ENCODE measurements at regions not wholly inside any gene's neighbourhood (a gene's known extent, or its start where the extent isn't known, plus 50 kb on each side); places are given as distances from the start of the nearest gene placed in this dataset.

DNA sequence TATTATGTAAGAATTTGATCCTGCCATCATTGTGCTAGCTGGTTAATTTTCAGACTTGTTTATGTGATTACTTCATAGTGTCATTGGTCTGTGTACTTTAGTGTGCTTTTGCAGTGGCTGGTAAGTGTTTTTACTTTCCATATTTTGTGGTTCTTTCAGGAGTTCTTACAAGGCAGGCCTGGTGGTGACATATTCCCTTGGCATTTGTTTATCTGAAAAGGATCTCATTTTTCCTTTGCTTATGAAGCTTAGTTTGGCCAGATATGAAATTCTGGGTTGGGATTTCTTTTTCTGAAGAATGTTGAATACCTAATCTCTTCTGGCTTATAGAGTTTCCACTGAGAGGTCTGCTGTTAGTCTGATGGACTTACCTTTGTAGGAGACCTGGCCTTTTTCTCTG lies 72.8 kb upstream of the MC4R start:
- DNase-seq: no peak
- no peak for ATAC-seq
- intact Hi-C loops (cut with micrococcal nuclease): no loop called here

DNA sequence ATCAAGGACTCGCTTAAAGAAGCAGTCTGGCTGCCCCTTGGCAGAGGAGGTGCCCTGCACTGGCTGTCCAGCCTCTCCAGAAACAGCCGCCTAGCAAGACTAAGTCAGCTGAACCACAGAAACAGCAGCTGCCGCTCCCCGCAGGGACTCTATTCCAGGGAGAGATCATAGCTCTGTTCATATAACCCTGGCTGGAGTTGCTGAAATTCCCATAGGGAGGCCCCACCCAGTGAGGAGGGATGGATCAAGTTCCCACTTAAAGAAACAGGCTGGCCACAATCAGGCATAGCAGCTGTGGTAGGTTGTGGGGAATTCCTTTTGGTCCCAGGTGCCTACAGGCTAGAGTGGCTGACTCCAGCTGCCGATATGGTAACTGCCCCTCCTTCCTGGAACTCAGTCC lies 74.2 kb upstream of the MC4R start:
- DNase-seq: no peak
- ATAC-seq: no peak
- intact Hi-C loops (cut with micrococcal nuclease): no loop called here

DNA sequence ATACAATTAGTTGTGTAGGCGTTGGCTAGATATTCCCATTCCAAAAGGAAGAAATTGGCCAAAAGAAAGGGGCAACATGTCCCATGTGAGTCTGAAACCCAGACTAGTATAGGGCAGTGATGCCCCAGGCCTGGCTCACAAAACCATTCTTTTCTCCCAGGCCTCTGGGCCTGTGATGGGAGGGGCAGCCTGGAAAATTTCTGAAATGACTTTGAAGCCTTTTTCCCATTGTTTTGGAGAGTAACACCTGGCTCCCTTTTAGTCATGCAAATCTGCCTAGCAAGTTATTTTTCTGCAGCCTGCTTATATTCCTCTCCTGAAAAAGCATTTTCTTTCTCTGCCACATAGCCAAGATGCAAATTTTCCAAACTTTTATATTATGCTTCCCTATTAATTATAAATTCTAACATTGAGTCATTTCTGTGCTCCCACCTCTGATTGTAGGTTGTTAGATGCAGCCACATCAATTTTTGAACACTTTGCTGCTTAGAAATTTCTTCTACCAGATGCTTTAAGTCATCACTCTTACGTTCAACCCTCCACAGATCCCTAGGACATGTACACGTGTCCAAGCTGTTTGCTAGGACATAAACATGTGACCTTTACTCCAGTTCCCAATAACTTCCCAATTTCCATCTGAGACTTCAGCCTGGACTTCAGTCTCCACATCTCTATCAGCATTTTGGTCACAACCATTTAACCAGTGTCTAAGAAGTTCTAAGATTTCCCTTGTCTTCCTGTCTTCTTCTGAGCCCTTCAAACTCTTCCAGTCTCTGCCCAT lies 76.1 kb upstream of the MC4R start:
- intact Hi-C loops (cut with micrococcal nuclease): no loop called here
- no peak for ATAC-seq
- DNase-seq: no peak

DNA sequence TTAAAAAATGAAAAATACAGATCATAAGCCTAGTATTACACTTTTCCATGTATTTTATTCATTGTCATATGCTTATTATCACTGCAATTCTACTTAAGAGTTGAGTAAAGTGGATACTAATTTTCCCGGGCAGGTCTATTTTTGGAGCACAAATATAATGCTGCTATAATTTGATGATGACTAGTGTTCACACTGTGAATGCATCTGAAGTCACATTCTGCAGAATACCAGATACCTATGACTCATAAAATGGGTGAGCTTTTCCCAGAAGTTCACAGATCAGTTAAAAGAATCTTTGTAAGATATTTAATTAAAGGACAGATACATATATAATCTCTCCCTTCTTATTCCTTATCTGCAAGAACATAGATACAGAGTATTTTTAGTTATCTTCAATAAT lies 79.8 kb upstream of the MC4R start:
- ATAC-seq: no peak
- intact Hi-C loops (cut with micrococcal nuclease): no loop called here

DNA sequence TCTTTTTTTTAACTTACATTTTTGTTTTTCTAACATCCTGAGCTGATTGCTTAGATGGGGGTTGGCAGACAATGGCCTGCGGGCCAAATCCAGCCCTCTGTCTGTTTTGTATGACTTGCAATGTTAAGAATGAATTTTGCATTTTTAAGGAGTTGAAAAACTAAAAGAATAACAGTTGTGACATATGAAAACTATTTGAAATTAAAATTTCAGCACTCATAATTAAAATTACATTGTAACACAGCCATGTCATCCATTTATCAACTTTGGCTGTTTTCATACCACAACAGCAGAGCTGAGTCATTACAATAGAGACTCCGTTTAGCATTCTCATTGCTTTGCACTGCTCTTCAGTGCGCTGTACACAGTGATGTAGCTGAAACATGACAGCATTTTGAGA lies 94.1 kb upstream of the MC4R start:
- ATAC-seq (no peak), DNase-seq (no peak)
- intact Hi-C loops (cut with micrococcal nuclease): no loop called here

More for the DNA sequence above, 79.8 kb upstream of the MC4R start:
- DNase-seq: no peak

DNA sequence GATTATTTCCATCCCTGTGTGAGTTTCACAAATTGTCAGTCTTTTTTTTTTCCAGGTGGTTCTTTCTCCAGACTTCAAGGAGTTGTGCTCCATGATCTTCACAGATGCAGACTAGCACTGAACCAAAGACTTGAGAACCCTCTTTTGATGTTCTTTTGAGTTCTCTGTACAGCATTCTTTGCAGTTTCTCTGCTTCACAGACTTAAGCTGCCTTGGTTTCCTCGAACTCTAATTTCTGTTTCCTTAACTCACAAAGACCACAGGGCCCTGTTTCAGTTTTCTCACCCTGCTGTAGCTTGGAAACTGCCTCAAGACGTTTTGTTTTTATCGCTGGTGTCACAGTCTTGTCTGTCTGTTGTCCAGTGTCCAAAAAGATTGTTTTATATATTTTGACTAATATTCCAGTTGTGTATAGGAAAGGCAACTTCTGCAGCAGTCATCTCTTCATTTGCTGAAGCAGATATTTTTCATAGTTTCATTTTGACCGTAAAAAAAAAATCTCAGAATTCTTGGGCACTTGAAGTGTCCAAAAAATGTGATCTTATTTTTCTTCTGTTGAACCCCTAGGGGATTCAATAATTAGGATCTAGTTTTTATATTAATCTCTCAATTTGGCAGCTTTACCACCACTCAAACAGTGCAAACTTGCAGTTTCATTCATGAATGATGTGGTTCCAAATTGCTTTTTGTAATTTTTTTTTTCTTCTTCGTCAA lies 97.0 kb upstream of the MC4R start:
- ATAC-seq: no peak
- DNase-seq: no peak
- intact Hi-C loops (cut with micrococcal nuclease): loop anchor here (5.0 kb wide), 1 partner anchor 32 kb away; no protein-coding TSS in a partner anchor

DNA sequence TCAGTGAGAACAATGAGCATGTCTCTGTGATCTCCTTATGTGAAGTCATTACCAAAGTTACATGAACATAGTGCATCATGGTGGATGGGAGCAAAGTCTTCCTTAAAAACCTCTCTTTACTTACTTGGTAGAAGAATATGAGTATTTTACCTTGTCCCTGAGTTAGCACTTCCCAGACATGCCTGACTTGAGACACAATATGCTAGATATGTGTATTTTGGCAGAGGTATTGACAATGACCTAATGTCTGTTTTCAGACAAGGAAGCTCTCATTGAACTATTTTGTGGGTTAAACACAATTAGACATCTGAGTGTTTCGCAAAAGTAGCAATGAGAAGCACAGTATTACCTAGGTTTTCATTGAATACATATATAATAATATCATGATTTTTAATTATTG lies 99.1 kb upstream of the MC4R start:
- intact Hi-C loops (cut with micrococcal nuclease): loop anchor here (5.0 kb wide), 1 partner anchor 34 kb away; no protein-coding TSS in a partner anchor
- no peak for DNase-seq
- ATAC-seq: no peak

DNA sequence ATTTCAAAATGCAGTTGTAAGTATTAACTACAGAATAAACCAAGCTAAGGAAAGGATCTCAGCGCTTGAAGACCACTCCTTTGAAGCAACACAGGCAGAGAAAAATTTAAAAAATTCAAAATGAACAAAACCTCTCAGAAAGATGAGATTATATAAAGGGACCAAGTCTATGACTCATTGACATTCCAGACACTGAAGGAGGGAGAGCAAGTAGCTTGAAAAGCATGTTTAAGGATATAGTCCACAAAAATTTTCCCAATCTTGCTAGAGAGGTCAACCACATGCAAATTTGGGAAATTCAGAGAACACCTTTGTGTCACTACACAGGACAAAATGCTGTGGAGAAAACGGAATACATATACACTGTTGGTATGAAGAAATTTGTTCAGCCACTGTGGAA lies 112.6 kb upstream of the MC4R start:
- intact Hi-C loops (cut with micrococcal nuclease): no loop called here
- ATAC-seq (no peak), DNase-seq (no peak)

DNA sequence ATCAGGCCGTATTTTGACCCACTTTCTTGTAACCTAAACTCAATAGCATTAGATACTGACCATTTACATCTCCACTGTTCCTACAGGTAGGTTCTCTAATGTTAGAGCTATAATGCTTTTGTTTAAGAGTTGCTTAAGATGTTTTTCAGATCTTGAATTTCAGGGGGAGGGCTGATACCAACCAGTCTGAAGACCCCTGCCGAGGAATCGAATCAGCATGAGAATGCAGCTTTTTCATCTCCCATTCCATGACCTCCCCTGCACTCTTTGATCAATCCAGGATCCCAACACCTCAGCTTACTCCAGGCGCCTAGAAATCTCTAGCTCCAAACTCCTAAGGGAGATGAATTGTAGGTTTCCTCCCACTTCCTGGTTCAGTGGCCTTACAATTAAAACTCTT lies 120.5 kb upstream of the MC4R start:
- ATAC-seq (no peak), DNase-seq (no peak)
- intact Hi-C loops (cut with micrococcal nuclease): no loop called here

DNA sequence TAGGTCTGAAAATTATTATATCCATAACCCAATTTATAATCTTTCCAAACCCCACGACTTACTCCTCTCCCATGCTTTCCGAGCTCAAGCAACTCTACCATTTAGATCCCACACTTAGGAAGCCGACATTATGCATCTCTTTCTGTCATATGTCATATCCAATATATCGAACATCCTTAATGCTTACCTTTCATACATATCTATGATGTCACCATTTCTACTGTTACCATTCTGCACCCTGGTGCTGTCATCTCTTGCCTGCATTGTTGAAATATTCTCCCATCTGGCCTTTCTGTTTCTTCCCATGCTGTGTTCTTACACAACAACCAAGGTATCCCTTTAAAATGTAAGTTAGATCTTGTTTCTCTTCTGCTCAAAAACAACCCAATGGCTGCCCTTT lies 127.1 kb upstream of the MC4R start:
- intact Hi-C loops (cut with micrococcal nuclease): no loop called here

DNA sequence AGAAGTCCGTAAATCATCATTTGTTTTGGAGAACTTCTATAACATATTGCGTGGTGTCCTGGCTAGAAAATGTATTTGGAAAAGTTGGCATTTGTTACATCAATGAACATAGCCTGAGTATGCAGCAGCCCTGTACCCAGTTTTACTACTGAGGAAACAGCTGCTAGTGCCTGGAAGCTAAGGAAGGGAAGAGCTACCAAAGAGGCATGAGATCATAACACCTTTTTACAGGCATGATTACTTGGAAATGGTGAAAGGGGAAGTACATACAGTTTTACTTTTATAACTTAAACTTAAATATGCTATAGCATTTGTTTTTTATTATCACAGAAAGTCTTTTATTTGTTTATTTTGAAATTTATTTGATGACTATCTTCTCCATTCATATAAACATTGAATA lies 128.4 kb upstream of the MC4R start:
- ATAC-seq (no peak), DNase-seq (no peak)
- intact Hi-C loops (cut with micrococcal nuclease): no loop called here

More for the DNA sequence above, 127.1 kb upstream of the MC4R start:
- DNase-seq: no peak
- ATAC-seq: no peak

DNA sequence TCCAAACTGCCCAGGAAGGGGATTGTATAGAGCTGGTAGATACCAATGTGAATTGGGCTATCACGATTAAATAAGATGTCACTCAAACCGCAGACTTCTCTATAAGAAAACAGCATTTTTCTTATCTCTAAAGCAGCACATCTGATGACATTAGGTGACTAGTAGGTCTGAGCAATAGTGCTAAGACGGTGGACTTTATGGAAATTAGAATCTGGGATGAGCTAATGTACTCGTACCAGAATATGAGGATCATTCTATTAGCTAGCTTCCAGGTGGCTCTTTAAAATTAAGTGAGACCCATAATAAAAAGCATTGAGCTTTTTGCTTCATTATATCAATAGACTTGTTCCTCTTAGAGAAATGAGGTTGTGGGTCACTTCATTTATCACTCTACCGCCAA lies 130.0 kb upstream of the MC4R start:
- intact Hi-C loops (cut with micrococcal nuclease): no loop called here
- no peak for DNase-seq
- ATAC-seq: no peak

DNA sequence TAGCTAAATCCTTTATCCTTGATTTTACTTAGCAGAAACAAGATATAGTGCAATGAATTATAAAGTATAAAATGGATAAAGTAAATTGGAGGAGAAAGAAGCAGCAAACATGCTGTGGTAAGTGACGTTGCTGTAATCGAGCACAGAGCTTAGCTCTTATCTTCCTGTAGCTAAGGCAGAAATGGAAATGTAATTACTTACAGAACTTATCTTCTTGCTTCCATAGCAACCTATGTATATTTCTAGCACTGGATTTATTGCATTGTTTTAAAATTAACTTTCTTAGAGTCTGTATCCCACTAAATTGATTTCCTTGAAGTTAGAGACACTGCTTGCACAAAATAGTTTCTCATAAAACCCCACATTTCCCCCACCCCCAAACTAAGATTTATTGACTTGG lies 130.6 kb upstream of the MC4R start:
- DNase-seq (no peak), ATAC-seq (no peak)
- intact Hi-C loops (cut with micrococcal nuclease): no loop called here

DNA sequence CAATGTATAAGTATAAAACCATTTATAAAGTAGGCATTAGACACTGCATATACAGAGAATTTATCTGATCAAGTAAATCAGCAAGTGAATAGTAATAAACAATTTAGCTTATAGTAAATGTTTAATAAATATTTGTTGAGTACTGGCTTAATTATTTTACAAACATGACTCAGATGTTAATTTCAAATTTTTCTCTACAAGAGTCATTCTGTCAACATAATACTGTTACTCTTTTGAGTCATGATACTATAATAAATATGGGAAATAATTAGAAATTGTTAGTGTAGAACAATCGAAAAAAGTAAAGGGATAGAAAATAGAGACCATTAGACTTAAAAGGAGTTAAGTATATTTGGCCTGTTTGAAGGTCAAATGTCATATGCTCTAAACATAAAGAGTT lies 133.6 kb upstream of the MC4R start:
- ATAC-seq (no peak), DNase-seq (no peak)
- intact Hi-C loops (cut with micrococcal nuclease): no loop called here

DNA sequence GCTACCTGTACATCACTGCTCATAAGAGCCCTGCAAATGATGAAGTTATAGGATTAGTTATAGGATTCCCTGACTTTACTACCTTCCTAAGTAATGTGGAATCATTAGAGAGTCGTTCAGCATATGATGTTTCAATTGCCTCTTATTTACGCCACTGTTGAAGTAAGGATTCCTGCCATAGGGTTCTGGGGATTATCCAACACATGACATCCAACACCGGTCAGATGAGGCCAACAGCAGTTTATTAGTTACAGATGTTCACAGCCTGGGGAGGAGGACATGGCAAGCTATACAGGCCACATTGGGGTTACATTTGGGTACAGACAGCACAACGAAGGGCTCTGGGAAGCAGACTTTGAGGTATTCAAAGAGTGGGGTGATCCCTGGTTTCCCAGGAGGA lies 134.1 kb upstream of the MC4R start:
- DNase-seq: no peak
- ATAC-seq: no peak
- intact Hi-C loops (cut with micrococcal nuclease): no loop called here

DNA sequence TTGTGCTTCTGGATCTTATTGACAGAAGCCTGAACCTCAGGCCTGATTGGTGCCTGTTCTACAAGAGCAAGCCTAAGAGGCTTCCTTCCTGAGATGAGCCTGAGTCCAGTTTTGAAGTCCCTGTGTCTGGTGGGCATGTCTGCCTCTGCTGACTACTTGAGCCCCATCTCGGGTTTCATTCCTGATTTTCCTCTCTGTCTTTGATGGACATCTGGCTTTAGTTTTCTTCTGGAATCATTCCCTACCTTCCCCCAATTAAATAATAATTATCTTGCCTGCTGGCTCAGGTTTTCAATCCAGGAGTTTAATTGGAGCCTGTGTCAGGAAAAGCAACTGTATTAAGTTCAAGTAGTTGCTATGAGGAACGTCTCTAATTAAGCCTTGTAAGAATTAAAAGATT lies 135.5 kb upstream of the MC4R start:
- DNase-seq (no peak), ATAC-seq (no peak)
- intact Hi-C loops (cut with micrococcal nuclease): no loop called here

DNA sequence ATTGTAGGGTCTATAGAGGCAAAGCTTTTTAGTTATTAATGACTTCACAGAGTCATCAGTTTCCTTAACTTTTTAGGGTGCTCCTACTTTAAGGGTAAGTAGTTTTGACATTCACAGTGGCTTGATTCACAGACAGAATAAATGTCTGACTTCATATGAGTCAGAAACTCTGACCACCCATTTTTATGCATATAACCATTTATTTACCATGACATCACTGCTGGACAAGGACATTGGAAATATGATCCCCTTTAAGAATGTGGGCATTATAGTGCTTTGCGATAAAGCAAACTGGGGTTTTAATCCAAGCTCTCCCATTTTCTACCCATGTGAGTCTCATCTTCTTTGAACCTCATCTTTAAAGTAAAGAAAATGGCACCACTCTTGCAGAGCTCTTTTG lies 162.0 kb upstream of the MC4R start:
- intact Hi-C loops (cut with micrococcal nuclease): no loop called here
- DNase-seq (no peak), ATAC-seq (no peak)

DNA sequence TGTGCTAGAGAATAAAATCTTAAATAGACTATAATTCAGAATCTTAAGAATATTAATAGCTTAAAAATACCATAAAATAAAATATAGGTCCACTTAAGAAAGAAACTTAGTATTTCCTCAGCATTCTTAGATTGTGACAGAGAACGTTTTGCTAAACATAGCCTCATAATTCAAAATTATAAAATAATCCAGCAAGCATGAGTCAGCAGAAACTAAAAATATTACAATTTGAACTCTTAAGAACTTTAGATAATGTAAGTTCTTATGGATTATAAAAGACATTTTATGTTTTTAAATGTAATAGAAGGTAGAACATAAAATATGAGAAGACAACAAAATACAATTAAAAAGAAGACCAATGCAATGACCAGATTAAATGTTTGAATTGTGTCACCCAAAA lies 164.5 kb upstream of the MC4R start:
- DNase-seq: no peak
- intact Hi-C loops (cut with micrococcal nuclease): no loop called here
- no peak for ATAC-seq

DNA sequence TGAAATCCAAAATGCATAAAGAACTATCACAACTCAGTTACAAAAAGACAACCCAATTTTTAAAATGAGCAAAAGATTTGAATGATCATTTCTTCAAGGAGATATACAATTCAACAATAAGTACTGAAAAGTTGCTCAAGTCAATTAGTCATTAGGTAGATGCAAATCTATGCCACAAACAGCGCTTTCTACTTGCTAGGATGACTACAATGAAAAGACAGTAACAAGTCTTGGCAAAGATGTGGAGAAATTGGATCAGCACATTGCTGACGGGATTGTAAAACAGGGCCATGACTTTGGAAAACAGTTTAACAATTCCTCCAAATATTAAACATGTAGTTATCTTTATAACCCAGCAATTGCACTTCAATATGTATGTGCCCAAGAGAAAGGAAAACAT lies 166.3 kb upstream of the MC4R start:
- ATAC-seq: no peak
- no peak for DNase-seq
- intact Hi-C loops (cut with micrococcal nuclease): no loop called here

DNA sequence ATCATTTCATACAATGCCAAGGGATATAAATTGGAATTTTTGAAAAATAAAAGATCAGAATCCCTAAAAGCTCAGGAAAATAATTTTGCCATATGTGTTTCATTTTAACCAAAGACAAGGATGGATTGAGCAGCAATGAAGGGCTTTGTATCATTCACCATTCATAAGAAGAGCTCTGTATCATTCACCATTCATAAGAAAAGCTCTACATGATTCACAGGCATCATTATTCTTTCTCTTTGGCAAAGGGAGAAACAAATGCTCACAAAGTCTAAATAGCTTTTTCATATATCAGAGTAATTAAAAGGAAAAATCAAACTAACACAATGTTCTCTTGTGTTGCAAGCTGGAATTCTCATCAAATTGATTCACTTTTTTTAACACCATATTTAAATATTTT lies 169.1 kb upstream of the MC4R start:
- DNase-seq (no peak), ATAC-seq (no peak)
- intact Hi-C loops (cut with micrococcal nuclease): loop anchor here (10.0 kb wide), 1 partner anchor 547 kb away; no protein-coding TSS in a partner anchor

DNA sequence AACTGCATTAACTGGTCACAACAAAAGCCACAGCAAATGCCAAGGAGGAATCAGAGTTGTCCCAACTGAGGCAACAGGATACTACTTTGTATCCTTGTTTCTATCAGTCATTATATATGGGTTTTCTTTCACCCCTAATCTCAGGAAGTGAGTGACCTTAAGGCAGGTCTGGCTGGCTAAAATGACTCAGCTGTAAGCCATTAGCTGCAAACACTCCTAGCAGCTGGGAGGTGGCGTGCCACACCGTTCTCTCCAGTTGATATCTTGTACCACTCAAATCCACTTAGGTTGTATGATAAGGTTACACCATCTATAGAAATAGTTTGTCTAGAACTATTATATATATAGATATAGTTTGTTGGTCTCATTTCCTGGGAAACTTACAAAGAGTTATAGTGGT lies 171.1 kb upstream of the MC4R start:
- ATAC-seq (no peak), DNase-seq (no peak)
- intact Hi-C loops (cut with micrococcal nuclease): loop anchor here (10.0 kb wide), 1 partner anchor 549 kb away; no protein-coding TSS in a partner anchor
